Panc1 (cell line): ENCODE measurements at regions not wholly inside any gene's neighbourhood (a gene's known extent, or its start where the extent isn't known, plus 50 kb on each side); places are given as distances from the start of the nearest gene placed in this dataset.

Experiments
- POLR2AphosphoS5 ChIP-seq: IDR thresholded peaks from 2 replicates; pipeline ENCODE4 v1.6.1; 2012; ENCODE audit warnings: mild to moderate bottlenecking, low read depth, low read length, moderate library complexity
- TF ChIP-seq, protein P1 (sequence below): fragments of 450-650 bp; IDR thresholded peaks from 2 replicates; pipeline ENCODE4 v1.5.1; 2017; ENCODE audit warnings: mild to moderate bottlenecking
- TF ChIP-seq, protein P2 (sequence below), 2 experiments: IDR thresholded peaks; 2 replicates each; pipeline ENCODE4 v1.6.1; 2011 to 2012; ENCODE audit warnings: low read depth in 2 of 2, control low read depth in 1 of 2, low read length in 1 of 2, mild to moderate bottlenecking in 1 of 2, moderate library complexity in 1 of 2; ENCODE audit not compliant: insufficient read depth in 1 of 2

DNA sequence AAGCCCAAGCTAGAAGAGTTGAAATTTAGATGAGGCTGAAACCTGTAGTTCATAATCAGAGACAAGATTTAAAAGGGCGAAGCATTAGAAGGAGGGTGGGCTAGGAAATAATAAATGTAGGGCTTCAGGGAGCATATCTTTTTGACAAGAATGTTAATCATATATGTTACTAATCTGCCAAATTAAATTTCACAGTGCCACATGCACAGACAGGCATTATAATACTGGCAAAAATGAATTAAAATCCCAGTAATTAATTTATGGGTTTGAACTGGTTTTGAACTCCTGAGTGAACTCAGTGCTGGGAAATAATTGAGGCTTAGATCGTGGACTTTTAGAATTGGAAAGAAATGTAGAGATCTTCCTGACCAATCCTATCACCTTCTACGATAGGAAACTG, 383.5 kb upstream of the IL12A start:
- TF ChIP-seq, protein P1, sequence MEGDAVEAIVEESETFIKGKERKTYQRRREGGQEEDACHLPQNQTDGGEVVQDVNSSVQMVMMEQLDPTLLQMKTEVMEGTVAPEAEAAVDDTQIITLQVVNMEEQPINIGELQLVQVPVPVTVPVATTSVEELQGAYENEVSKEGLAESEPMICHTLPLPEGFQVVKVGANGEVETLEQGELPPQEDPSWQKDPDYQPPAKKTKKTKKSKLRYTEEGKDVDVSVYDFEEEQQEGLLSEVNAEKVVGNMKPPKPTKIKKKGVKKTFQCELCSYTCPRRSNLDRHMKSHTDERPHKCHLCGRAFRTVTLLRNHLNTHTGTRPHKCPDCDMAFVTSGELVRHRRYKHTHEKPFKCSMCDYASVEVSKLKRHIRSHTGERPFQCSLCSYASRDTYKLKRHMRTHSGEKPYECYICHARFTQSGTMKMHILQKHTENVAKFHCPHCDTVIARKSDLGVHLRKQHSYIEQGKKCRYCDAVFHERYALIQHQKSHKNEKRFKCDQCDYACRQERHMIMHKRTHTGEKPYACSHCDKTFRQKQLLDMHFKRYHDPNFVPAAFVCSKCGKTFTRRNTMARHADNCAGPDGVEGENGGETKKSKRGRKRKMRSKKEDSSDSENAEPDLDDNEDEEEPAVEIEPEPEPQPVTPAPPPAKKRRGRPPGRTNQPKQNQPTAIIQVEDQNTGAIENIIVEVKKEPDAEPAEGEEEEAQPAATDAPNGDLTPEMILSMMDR = no peak
- TF ChIP-seq, protein P2, sequence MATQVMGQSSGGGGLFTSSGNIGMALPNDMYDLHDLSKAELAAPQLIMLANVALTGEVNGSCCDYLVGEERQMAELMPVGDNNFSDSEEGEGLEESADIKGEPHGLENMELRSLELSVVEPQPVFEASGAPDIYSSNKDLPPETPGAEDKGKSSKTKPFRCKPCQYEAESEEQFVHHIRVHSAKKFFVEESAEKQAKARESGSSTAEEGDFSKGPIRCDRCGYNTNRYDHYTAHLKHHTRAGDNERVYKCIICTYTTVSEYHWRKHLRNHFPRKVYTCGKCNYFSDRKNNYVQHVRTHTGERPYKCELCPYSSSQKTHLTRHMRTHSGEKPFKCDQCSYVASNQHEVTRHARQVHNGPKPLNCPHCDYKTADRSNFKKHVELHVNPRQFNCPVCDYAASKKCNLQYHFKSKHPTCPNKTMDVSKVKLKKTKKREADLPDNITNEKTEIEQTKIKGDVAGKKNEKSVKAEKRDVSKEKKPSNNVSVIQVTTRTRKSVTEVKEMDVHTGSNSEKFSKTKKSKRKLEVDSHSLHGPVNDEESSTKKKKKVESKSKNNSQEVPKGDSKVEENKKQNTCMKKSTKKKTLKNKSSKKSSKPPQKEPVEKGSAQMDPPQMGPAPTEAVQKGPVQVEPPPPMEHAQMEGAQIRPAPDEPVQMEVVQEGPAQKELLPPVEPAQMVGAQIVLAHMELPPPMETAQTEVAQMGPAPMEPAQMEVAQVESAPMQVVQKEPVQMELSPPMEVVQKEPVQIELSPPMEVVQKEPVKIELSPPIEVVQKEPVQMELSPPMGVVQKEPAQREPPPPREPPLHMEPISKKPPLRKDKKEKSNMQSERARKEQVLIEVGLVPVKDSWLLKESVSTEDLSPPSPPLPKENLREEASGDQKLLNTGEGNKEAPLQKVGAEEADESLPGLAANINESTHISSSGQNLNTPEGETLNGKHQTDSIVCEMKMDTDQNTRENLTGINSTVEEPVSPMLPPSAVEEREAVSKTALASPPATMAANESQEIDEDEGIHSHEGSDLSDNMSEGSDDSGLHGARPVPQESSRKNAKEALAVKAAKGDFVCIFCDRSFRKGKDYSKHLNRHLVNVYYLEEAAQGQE (IDR thresholded peaks at IDR 0.05; ENCODE audit: insufficient read depth in 1 of 2, low read depth in 2 of 2, low read length in 1 of 2) = no peak
- TF ChIP-seq POLR2AphosphoS5 = no peak
